Activated effector memory CD4-positive, alpha-beta T cell treated with Interleukin-2 at 50 U/mL for 16 hours (primary cell): ENCODE measurements at regions not wholly inside any gene's neighbourhood (a gene's known extent, or its start where the extent isn't known, plus 50 kb on each side); places are given as distances from the start of the nearest gene placed in this dataset.

Source experiments
- DNase-seq: peaks from one replicate; pipeline ENCODE4 v3.0.0-alpha.2; 2020

DNA sequence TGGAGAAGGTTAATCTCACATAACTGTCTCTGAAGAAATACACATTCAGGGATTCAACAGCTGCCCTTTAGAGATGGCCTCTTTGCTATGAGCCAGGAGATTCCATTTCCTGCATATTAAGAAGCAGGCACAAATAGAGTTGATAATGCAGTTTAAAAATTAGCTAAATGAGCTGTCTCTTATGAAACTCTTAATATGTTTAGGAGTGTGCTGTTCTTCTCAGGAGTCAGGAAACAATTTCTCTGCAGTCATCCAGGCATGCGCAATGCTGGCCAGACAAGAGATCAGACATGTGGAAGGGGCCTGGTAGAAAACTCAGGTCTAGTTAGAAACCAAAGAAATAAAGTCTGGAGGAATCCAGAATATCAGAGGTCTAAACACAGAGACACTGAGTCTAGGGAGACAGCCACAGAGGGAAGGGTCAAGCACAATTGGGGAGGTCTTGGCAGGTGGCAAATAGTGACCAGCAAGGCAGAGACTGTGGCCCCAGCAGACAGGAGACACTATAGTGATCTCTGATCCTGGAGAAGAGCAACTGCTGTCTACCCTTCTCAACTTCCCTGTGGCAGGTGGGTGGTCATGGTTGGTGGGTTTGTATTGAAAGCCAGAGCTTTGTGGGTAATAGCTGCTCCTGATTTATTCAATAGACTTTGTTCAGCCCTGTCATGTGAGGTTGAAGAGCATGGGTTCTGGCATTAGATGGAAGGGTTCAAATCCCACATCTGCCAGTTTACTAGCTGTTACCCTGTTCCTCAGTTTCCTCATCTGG, 185.8 kb upstream of the RMST start:
- no peak for DNase-seq

GRCh38 chr12:97283297-97283696, 179.3 kb upstream of the RMST start:
- no peak for DNase-seq

DNA sequence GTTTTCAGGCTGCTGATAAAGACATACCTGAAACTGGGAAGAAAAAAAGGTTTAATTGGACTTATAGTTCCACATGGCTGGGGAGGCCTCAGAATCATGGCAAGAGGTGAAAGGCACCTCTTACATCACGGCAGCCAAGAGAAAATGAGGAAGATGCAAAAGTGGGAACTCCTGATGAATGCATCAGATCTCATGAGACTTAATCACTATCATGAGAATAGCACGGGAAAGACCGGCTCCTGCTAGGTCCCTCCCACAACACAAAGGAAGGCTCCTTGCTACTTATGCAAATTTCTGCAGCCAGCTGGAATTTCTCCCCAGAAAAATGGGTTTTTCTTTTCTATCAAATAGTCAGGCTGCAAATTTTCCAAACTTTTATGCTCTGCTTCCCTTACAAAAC, 174.1 kb upstream of the RMST start:
- DNase-seq = no peak

- DNase-seq = no peak
Measured at GRCh38 chr12:97292588-97292987, 170.0 kb upstream of the RMST start.

GRCh38 chr12:97293541-97293940, 169.1 kb upstream of the RMST start:
- no peak for DNase-seq

- no peak for DNase-seq
Measured at GRCh38 chr12:97299847-97300246, 162.8 kb upstream of the RMST start.

GRCh38 chr12:97300431-97300830, 162.2 kb upstream of the RMST start:
- no peak for DNase-seq

- DNase-seq = no peak
Measured at GRCh38 chr12:97300891-97301290, 161.7 kb upstream of the RMST start.

DNA sequence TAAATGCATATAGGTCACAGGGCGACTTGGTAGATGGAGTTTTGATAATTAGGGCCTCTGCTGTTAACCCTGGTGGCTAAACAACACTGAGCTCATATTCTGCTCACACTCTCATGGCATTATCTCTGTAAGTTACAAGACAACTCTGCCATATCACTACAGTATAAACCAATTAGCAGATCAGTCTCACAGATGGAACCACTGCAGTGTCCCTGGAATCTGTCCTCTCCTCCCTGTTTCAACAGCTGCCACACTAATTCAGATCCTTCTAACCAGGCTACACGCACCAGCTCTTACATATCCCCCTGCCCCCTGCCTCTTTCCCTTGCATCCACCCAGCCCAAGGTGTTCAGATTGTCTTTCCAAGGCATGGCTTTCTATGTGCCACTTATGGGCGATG, 161.0 kb upstream of the RMST start:
- no peak for DNase-seq

- no peak for DNase-seq
Measured at GRCh38 chr12:97305651-97306050, 157.0 kb upstream of the RMST start.

- DNase-seq = no peak
Measured at GRCh38 chr12:97306147-97306546, 156.5 kb upstream of the RMST start.

DNA sequence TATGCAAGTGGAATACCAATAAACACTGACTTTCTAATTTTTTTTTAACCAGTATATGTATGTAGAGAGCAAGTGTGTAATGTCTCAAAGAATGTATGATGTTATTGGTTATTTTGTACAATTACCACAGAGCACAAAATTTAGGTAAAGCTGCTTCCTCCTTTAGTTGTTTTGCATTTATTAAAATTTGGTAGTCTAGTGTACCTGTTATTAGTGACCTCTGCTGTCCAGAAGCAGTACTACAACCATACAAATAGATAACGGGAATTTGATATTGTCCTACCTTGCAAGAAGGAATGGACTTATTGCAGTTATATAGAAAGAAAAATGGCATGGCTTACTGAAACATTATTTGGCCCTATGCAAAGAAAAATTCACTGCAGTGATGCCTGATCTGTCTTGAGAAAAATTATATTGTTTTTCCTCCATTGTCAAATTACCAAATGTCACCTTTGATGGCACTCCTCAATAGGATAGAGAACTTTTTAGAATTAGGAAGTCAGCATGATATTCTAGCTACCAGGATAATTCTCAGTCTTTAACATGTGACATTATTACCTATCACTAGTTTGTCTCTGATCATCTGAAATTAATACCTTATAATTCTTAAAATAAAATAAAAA, 153.9 kb upstream of the RMST start:
- no peak for DNase-seq

DNA sequence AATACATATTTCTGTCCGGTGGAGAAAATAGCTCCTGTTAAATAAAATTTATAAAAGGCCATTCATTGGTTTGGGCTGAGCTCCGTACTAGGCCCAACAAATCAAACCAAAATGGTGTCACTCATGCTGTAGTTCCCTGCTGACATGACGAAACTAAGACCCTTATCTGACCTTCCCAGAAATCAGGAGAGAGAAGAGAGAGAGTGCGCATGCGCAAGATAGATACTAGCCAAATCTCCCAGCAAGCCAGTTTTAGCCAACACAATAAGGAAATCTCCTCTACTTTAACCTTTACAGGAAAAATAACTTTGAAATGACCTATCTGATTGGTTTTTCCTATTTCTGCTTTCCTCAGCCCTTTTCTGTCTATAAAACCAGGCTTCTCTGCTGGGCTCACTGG, 152.7 kb upstream of the RMST start:
- DNase-seq = no peak

GRCh38 chr12:97312570-97313135, 150.0 kb upstream of the RMST start:
- no peak for DNase-seq

DNA sequence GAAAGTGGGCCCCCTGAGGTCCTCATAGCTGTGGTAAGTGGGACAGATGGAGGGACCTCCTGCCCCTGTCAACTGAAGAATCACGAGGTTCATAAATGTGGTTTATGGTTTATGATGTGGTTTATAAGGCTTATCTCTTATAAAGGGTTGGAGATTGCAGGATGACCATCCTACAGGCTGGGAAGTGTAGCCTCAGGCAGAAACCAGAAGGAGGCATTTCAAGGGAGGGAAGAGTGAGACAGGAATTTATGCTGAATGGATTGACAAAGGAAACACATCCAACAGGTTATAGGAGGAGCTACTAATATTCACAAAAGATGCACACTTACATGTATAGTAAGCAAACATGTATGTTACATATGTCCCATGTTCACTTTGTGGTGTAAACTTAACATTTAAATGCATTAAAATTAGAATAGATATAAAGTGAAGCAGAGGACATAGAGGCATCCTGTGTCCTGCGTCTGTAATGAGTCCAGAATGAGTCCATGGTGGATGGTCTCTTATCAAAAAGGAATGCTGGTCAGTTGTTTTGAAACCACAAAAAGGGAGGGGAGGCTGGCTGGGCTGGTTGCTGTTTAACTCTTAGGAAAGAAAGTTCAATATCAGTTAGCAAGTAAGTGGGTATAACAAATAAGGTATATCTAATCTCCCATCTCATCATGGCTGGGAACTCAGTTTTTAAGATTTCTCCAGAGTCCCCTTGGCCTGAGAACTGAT, 149.0 kb upstream of the RMST start:
- no peak for DNase-seq

GRCh38 chr12:97316321-97316720, 146.3 kb upstream of the RMST start:
- DNase-seq = no peak

DNA sequence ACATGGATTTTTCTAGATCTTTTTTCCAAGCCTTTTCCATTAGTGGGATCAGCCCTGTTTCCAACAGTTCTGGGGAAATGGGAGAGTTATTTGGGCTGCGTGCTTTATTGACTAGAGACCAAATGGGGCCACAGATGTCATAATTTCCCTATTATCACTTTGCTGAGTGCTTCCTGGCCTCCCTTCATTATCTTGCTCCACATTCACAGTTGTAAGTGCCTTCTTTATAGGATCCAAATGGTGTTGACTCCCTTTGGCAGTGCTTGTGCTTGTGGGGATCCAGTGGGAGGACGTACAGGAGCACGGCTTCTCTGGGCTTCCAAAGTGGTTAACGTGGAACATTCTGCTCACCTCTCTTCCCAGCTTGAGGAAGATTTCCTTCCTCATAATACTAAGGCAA, 141.0 kb upstream of the RMST start:
- no peak for DNase-seq

- DNase-seq = no peak
Measured at GRCh38 chr12:97322388-97322787, 140.2 kb upstream of the RMST start.

GRCh38 chr12:97323154-97323553, 139.4 kb upstream of the RMST start:
- no peak for DNase-seq

DNA sequence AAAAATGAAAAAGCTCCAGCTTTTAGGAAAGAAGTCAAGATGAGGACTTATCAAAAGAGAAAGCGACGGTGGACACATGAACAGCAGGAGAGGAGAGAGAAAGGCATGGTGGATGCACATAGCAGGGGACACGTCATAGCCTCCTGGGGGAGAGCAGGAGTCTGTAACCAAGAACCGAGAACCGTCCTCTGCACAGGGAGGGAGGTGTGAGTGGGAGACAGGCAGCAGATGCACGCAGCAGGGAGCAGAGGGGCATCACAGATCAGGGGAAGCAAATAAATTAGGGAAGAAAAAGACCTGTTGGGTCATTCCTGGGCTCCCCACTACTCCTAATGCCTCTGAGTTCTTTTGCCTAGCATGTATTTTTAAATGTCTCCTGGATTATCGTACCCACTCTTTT, 138.1 kb upstream of the RMST start:
- no peak for DNase-seq

GRCh38 chr12:97335115-97335514, 127.5 kb upstream of the RMST start:
- DNase-seq = no peak

DNA sequence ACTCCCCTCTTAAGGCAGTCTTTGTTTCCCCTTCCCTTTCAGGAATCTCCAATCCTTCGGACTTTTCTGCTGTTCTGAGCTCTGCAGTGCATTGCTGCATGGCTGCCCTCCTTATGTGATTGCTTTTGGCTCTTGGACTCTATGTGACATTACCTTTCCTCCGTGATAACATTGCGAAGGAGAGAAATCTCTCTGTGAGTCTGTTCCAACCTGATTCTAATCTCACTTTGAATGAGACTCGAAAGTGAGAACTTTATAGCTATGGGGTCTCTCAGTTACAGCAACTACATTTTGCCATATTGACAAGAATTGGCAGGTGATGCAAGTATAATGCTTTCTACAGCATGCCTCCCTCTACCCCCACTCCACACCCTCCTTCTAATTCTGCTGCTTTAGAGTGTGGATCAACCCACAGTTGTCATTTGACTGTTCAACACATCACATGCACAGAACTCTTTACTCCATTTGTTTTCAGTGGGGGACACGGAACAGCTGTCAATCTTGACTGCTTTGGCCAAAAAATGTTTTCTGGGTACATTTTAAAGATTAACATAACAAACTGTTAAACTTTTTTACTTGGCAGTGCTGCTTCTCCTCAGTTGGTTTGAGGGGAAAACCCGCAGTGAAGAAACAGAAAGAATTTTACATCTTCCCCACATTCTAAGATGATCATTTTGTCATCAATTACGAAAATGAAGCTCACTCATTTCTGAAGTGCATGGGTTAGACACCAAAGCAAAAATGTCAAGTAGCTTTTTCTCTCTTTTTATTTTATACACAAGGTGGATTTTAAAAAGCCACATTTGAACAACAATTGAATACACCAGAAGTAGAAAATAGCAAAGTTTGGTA, 125.5 kb upstream of the RMST start:
- no peak for DNase-seq

GRCh38 chr12:97342130-97342529, 120.5 kb upstream of the RMST start:
- DNase-seq = no peak
